Peyer's patch (tissue), 4 donors: ENCODE measurements at regions not wholly inside any gene's neighbourhood (a gene's known extent, or its start where the extent isn't known, plus 50 kb on each side); places are given as distances from the start of the nearest gene placed in this dataset.
"Not testable (repeated sequence)": the region's sequence is repeated elsewhere in the genome, so short reads cannot be mapped to it uniquely, and the experiment has no call there.

Experiments
- DNase-seq, 3 donors: peaks; one replicate each; pipeline ENCODE4 v3.0.0-alpha.2; 2017 to 2019
- H3K27ac ChIP-seq, 4 donors: fragments of 200-600 bp; sonication (generic); one replicate each; pipeline ENCODE4 v1.5.1; 2016 to 2019
- H3K27me3 ChIP-seq, 2 donors: fragments of 200-600 bp; sonication (generic); one replicate each; pipeline ENCODE4 v1.5.1; 2019
- H3K36me3 ChIP-seq, 3 donors: fragments of 200-600 bp; sonication (generic); one replicate each; pipeline ENCODE4 v1.5.1; 2016 to 2019
- H3K4me1 ChIP-seq, 4 donors: fragments of 200-600 bp; sonication (generic); one replicate each; pipeline ENCODE4 v1.5.1; 2016 to 2019
- H3K4me3 ChIP-seq, 4 donors: fragments of 200-600 bp; sonication (generic); 1 replicate in 3 of 4; 2 replicates in 1 of 4; pipeline ENCODE4 v1.5.1; 2016 to 2019; ENCODE audit warnings: mild to moderate bottlenecking in 1 of 4
- H3K9me3 ChIP-seq, 4 donors: fragments of 200-600 bp; sonication (generic); one replicate each; pipeline ENCODE4 v1.5.1; 2016 to 2019; ENCODE audit warnings: mild to moderate bottlenecking in 1 of 4
- POLR2A ChIP-seq, 2 donors: fragments of 450-650 bp; IDR thresholded peaks; one replicate each; pipeline ENCODE4 v1.5.1; 2017; ENCODE audit warnings: antibody characterized with exemption in 2 of 2, mild to moderate bottlenecking in 2 of 2, moderate library complexity in 2 of 2
- TF ChIP-seq, protein P1 (sequence below), 6 experiments: fragments of 450-650 bp in 4 of 6; fragments of 200-600 bp in 2 of 6; sonication (generic) in 1 of 6; IDR thresholded peaks; one replicate each; pipeline ENCODE4 v1.5.1; 2017 to 2019; ENCODE audit warnings: antibody characterized with exemption in 6 of 6, mild to moderate bottlenecking in 3 of 6, moderate library complexity in 1 of 6

DNA sequence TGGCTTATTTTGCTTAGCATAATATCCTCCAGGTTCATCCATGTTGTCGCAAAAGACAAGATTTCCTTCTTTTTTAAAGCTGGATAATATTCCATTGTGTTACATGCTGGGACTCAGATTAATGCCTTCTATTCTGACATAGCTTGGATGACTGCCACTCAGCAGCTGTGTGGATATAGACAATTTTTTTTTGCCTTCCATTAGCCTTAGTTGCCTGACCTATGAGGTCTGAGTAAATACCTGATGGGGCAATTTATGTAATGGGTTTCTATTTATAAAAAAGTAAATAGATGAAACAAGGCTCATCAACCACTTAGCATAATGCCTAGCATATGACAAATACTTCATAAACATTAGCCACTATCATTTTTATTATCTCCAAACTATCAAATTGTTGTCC lies 515.4 kb downstream of the ZNF674 start:
- no peaks in the 10 kb centered on the region for H3K27me3 ChIP-seq
- no peaks in the 10 kb centered on the region for H3K9me3 ChIP-seq
- H3K27ac ChIP-seq: no peak overlapping the region
- H3K4me3 ChIP-seq: no peak overlapping the region
- no peak for DNase-seq
- no peaks in the 10 kb centered on the region for H3K4me1 ChIP-seq
- no peaks in the 10 kb centered on the region for H3K36me3 ChIP-seq
- no peak for TF ChIP-seq POLR2A (IDR thresholded peaks at IDR 0.05)
- TF ChIP-seq, protein P1, sequence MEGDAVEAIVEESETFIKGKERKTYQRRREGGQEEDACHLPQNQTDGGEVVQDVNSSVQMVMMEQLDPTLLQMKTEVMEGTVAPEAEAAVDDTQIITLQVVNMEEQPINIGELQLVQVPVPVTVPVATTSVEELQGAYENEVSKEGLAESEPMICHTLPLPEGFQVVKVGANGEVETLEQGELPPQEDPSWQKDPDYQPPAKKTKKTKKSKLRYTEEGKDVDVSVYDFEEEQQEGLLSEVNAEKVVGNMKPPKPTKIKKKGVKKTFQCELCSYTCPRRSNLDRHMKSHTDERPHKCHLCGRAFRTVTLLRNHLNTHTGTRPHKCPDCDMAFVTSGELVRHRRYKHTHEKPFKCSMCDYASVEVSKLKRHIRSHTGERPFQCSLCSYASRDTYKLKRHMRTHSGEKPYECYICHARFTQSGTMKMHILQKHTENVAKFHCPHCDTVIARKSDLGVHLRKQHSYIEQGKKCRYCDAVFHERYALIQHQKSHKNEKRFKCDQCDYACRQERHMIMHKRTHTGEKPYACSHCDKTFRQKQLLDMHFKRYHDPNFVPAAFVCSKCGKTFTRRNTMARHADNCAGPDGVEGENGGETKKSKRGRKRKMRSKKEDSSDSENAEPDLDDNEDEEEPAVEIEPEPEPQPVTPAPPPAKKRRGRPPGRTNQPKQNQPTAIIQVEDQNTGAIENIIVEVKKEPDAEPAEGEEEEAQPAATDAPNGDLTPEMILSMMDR (IDR thresholded peaks at IDR 0.05): no peak

DNA sequence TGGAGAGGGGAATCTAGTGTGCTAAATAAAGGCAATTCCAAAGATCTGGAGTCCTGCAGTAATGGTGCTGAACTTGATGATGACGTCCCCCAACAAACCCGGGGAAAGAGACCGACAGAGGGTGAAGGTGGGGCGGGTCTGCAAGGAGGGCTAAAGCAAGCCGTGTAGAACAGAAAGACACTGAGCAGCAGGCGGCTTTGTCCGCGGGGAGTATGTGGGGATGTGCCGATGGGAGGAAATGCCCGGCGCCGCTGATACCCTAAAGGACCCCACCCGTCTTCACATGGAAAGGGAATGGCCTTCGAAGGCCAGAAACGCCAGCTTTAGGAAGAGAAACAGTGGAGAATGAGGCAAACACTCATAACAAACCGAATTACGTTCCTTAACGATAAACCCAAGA lies 528.9 kb downstream of the ZNF674 start:
- no peaks in the 10 kb centered on the region for H3K4me1 ChIP-seq
- no peak overlapping the region for H3K27ac ChIP-seq
- TF ChIP-seq, protein P1 (IDR thresholded peaks at IDR 0.05): no peak
- TF ChIP-seq POLR2A (IDR thresholded peaks at IDR 0.05): no peak
- H3K36me3 ChIP-seq: no peaks in the 10 kb centered on the region
- no peaks in the 10 kb centered on the region for H3K9me3 ChIP-seq
- DNase-seq: no peak
- no peaks in the 10 kb centered on the region for H3K27me3 ChIP-seq
- no peak overlapping the region for H3K4me3 ChIP-seq

DNA sequence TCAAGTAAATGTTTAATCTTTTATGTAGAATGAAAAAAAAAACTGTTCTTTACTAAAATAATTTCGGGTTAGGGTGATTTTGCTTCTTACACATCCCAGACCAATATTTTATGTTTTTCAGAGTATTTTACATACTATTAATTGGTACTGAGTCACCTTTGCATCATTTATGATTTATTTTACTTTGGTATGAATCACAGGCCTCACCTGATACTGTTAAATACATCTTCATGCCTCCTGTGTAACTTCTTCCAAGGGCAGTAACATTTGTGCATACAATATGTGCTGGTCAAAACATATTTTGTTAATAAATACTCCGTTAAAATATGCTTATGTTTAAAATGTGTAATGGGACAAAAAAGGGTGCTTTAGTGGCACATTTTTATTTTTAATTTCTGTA lies 529.6 kb downstream of the ZNF674 start:
- no peak for TF ChIP-seq POLR2A (IDR thresholded peaks at IDR 0.05)
- TF ChIP-seq, protein P1 (IDR thresholded peaks at IDR 0.05): no peak
- no peak for DNase-seq
- Histone ChIP-seq H3K9me3 (no peaks in the 10 kb centered on the region), H3K27ac (no peak overlapping the region), H3K27me3 (no peaks in the 10 kb centered on the region), H3K4me3 (no peak overlapping the region), H3K4me1 (no peaks in the 10 kb centered on the region), H3K36me3 (no peaks in the 10 kb centered on the region)

DNA sequence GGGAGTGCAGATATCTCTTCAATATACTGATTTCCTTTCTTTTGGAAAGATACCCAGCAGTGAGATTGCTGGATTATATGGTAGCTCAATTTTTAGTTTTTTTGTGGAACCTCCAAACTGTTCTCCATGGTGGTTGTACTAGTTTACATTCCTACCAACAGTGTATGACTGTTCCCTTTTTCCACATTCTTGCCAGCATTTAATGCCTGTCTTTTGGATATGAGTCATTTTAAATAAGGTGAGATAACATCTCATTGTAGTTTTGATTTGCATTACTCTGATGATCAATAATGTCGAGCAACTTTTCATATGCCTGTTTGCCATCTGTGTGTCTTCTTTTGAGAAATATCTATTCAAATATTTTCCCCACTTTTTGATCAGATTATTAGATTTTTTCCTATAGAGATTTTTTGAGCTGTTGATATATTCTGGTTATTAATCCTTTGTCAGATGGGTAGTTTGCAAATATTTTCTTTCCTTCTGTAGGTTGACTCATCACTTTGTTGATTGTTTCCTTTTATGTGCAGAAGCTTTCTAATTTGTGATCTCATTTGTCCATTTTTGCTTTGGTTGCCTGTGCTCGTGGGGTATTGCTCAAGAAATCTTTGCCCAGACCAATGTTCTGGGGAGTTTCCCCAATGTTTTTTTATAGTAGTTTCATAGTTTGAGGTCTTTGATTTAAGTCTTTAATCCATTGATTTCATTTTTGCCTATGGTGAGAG lies 552.7 kb downstream of the ZNF674 start:
- no peaks in the 10 kb centered on the region for H3K4me1 ChIP-seq
- H3K27ac ChIP-seq: no peak overlapping the region
- no peak for TF ChIP-seq POLR2A (IDR thresholded peaks at IDR 0.05)
- TF ChIP-seq, protein P1 (IDR thresholded peaks at IDR 0.05): no peak
- H3K9me3 ChIP-seq: no peaks in the 10 kb centered on the region
- H3K27me3 ChIP-seq: no peaks in the 10 kb centered on the region
- no peak for DNase-seq
- H3K4me3 ChIP-seq: no peak overlapping the region
- H3K36me3 ChIP-seq: no peaks in the 10 kb centered on the region

DNA sequence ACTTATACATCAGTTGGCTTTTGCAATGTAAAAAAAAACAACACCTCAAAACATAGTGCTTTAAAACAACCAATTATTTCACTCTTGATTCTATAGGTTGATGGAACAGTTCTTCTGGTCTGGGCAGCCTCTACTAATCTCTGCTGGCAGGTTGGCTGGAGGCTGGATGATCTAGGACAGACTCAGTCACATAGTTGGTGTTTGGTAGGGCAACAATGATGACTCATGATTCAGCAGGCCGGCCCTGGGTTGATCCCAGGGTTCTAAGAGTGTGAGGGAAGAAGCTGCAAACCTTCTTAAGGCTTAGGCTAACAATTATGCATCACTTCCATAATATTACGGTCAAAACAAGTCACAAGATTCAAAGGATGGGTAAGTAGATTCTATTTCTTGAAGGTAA lies 558.2 kb downstream of the ZNF674 start:
- Histone ChIP-seq H3K9me3 (no peaks in the 10 kb centered on the region), H3K4me3 (no peak overlapping the region), H3K4me1 (no peaks in the 10 kb centered on the region), H3K27ac (no peak overlapping the region), H3K27me3 (no peaks in the 10 kb centered on the region), H3K36me3 (no peaks in the 10 kb centered on the region)
- no peak for TF ChIP-seq POLR2A (IDR thresholded peaks at IDR 0.05)
- TF ChIP-seq, protein P1 (IDR thresholded peaks at IDR 0.05): no peak
- no peak for DNase-seq

DNA sequence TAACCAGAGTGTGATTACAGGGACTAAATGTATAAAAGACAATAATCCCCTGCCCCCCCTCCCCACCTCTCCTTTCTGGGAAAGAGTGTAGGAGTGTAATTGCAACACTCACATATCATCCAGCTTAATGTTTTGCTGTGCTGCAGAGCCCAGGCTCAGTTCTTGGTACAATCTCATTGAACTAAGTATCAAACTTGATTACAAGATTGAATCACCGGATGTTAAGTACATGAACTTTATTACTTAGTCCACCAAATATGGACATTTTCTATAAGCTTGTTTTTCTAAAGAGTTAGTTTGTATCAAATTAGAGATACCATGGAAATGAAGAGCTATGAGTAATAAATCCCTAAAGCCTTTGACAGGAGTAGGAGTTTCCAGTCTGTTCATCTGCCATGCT lies 559.1 kb downstream of the ZNF674 start:
- DNase-seq: no peak
- Histone ChIP-seq H3K9me3 (no peaks in the 10 kb centered on the region), H3K27me3 (no peaks in the 10 kb centered on the region), H3K36me3 (no peaks in the 10 kb centered on the region), H3K4me1 (no peaks in the 10 kb centered on the region), H3K4me3 (no peak overlapping the region), H3K27ac (no peak overlapping the region)
- TF ChIP-seq POLR2A (IDR thresholded peaks at IDR 0.05): no peak
- TF ChIP-seq, protein P1 (IDR thresholded peaks at IDR 0.05): no peak

DNA sequence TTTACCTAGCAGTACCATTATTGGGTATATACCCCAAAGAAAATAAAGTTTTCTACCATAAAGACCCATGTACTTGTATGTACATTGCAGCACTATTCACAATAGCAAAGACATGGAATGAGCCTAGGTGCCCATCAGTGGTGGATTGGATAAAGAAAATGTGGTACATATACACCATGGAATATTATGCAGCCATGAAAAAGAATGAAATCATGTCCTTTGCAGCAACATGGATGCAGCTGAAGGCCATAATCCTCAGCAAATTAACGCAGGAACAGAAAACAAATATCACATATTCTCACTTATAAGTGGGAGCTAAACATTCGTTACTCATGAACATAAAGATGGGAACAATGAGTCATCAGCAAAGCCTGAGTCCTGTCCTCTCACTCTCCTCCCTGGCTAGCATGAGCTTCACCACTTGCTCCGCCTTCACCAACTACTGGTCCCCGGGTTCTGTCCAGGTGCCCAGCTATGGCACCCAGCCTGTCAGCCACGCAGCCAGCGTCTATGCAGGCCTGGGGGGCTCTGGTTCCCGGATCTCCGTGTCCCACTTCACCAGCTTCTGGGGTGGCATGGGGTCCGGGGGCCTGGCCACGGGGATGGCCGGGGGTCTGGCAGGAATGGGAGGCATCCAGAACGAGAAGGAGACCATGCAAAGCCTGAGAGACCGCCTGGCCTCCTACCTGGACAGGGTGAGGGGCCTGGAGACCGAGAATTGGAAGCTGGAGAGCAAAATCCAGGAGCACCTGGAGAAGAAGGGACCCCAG lies 562.1 kb downstream of the ZNF674 start:
- DNase-seq, H3K4me3 ChIP-seq, H3K27ac ChIP-seq, H3K4me1 ChIP-seq, H3K9me3 ChIP-seq, H3K36me3 ChIP-seq, H3K27me3 ChIP-seq: not testable (repeated sequence)
